ENCODE measurements at regions not wholly inside any gene's neighbourhood (a gene's known extent, or its start where the extent isn't known, plus 50 kb on each side); places are given as distances from the start of the nearest gene placed in this dataset.

DNA sequence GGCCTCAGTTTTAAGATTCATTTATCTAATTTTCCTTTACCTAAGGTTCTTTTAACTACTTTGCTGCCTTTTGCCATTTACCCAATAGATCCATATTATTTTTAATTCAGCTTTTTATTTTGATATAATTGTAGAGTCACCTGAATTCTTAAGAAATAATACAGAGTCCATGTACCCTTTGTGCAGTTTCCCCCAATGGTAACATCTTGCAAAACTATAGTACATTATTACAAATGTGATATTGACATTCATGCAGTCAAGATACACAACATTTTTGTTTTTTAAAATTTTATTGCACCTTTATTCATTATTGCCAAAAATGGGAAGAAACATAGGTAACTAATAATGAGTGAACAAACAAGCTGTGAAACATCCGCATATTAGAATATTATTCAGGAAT, 208.7 kb upstream of the WDFY3 start:
- Histone ChIP-seq H3K18ac (ENCODE audit: insufficient read length, low read depth, low read length) (no peak overlapping the region), H4K91ac (ENCODE audit: insufficient read length, low read depth, low read length) (no peak overlapping the region), H2BK120ac (ENCODE audit: low read depth, low read length, poor library complexity, severe bottlenecking) (no peak overlapping the region), H3K23me2 (ENCODE audit: insufficient read length, low read depth, low read length, poor library complexity, severe bottlenecking) (no peaks in the 10 kb centered on the region), H3K4me1 (ENCODE audit: insufficient read depth, low read length) (no peaks in the 10 kb centered on the region), H3T11ph (ENCODE audit: low read length) (no peak overlapping the region), H3K79me1 (ENCODE audit: insufficient read depth, low read depth, low read length, poor library complexity, severe bottlenecking) (no peaks in the 10 kb centered on the region), H3K4me2 (ENCODE audit: insufficient read depth, insufficient read length, low read length) (no peak overlapping the region), H3K9ac (ENCODE audit: extremely low read depth, insufficient read length, low read length) (no peak overlapping the region), H2AFZ (ENCODE audit: low read length) (no peak overlapping the region), H3K9me3 (ENCODE audit: control insufficient read depth, low read depth, low read length) (no peaks in the 10 kb centered on the region), H3K23ac (ENCODE audit: insufficient read length, low read depth, low read length) (no peak overlapping the region), H3K27ac (ENCODE audit: insufficient read length, low read depth, low read length) (no peak overlapping the region), H3K79me2 (ENCODE audit: insufficient read depth, low read length) (no peaks in the 10 kb centered on the region), H2BK15ac (ENCODE audit: low read depth, low read length) (no peak overlapping the region), H3K4ac (ENCODE audit: low read depth, low read length) (no peak overlapping the region), H2AK5ac (ENCODE audit: insufficient read length, low read length) (no peak overlapping the region), H4K20me1 (ENCODE audit: control insufficient read depth, insufficient read depth, insufficient read length) (no peaks in the 10 kb centered on the region), H2BK5ac (ENCODE audit: insufficient read length, low read length) (no peak overlapping the region), H4K8ac (replicated peaks; ENCODE audit: insufficient read length, low read depth, low read length) (no peak overlapping the region), H2BK12ac (ENCODE audit: insufficient read length, low read depth, low read length) (no peak overlapping the region), H4K5ac (ENCODE audit: insufficient read length, low read depth, low read length) (no peak overlapping the region), H3K56ac (ENCODE audit: insufficient read length, low read depth, low read length) (no peak overlapping the region), H3K27me3 (ENCODE audit: insufficient read depth, low read length) (no peaks in the 10 kb centered on the region), H3K14ac (ENCODE audit: insufficient read depth, low read length) (no peak overlapping the region), H2BK20ac (ENCODE audit: low read depth, low read length, poor library complexity, severe bottlenecking) (no peak overlapping the region)
- Mint-ChIP-seq H3K27me3 (ENCODE audit: low read depth) (no peaks in the 10 kb centered on the region; the same call in 1 of the 2 replicates), H3K36me3 (ENCODE audit: insufficient read depth in 1 of 3, low read depth in 3 of 3) (no peaks in the 10 kb centered on the region), H3K27ac (no peak overlapping the region), H3K9me3 (peaks cover 0 to 3% of the 10 kb centered on the region in 2 experiments; a peak in 1 of 5 replicates), H3K4me3 (no peak overlapping the region), H3K4me1 (peaks cover 0 to 3% of the 10 kb centered on the region in 2 experiments; a peak in 1 of 4 replicates)
- no peak for DNase-seq
- no CpG with 5 or more reads among the region's 1 CpG for WGBS (ENCODE audit: extremely low coverage, insufficient read length, low lambda C conversion rate)
- TF ChIP-seq CTCF (conservative IDR thresholded peaks at IDR 0.05): no peak

All from H9 (cell line).